GM18519 (cell line): ENCODE measurements at regions not wholly inside any gene's neighbourhood (a gene's known extent, or its start where the extent isn't known, plus 50 kb on each side); places are given as distances from the start of the nearest gene placed in this dataset.
"Not testable (repeated sequence)": the region's sequence is repeated elsewhere in the genome, so short reads cannot be mapped to it uniquely, and the experiment has no call there.

Experiments
- ATAC-seq: cut with Tn5 transposase; IDR thresholded peaks from one replicate; pipeline ENCODE4 v1.9.1; 2021; ENCODE audit warnings: mild to moderate bottlenecking, moderate library complexity; ENCODE audit not compliant: unreplicated experiment, low FRiP score

- not testable (repeated sequence) for ATAC-seq
Measured at GRCh38 chr1:112821307-112822063, 106.4 kb upstream of the PPM1J start.

- ATAC-seq = no peak
Measured at GRCh38 chr1:112818990-112819689, 104.0 kb upstream of the PPM1J start.

GRCh38 chr1:112817555-112818373, 102.6 kb upstream of the PPM1J start:
- ATAC-seq = no peak

GRCh38 chr1:112815376-112815775, 100.2 kb upstream of the PPM1J start:
- ATAC-seq = no peak

GRCh38 chr1:112814645-112815044, 99.5 kb upstream of the PPM1J start:
- not testable (repeated sequence) for ATAC-seq

GRCh38 chr1:112808861-112809684, 93.9 kb upstream of the PPM1J start:
- no peak for ATAC-seq

- ATAC-seq = no peak
Measured at GRCh38 chr1:112807999-112808398, 92.9 kb upstream of the PPM1J start.

- ATAC-seq = no peak
Measured at GRCh38 chr1:112807117-112807516, 92.0 kb upstream of the PPM1J start.

GRCh38 chr1:112806090-112806642, 91.0 kb upstream of the PPM1J start:
- no peak for ATAC-seq

GRCh38 chr1:112805155-112805853, 90.2 kb upstream of the PPM1J start:
- no peak for ATAC-seq

- ATAC-seq = peak; percentile 61
Measured at GRCh38 chr1:112803906-112804762, 89.0 kb upstream of the PPM1J start.

- ATAC-seq = no peak
Measured at GRCh38 chr1:112800289-112800688, 85.2 kb upstream of the PPM1J start.

GRCh38 chr1:112798292-112798691, 83.2 kb upstream of the PPM1J start:
- no peak for ATAC-seq

GRCh38 chr1:112797224-112797623, 82.1 kb upstream of the PPM1J start:
- no peak for ATAC-seq

GRCh38 chr1:112794654-112795239, 79.6 kb upstream of the PPM1J start:
- ATAC-seq = no peak

GRCh38 chr1:112793631-112794565, 78.8 kb upstream of the PPM1J start:
- no peak for ATAC-seq

- no peak for ATAC-seq
Measured at GRCh38 chr1:112791723-112792104, 76.6 kb upstream of the PPM1J start.
